Neural crest cell (in vitro differentiated cells): ENCODE measurements at regions not wholly inside any gene's neighbourhood (a gene's known extent, or its start where the extent isn't known, plus 50 kb on each side); places are given as distances from the start of the nearest gene placed in this dataset.

Experiments
- DNase-seq: peaks from one replicate; pipeline ENCODE4 v3.0.0; 2021; ENCODE audit warnings: low read depth, mixed read lengths, low spot score
- H3K27ac Mint-ChIP-seq: one replicate; pipeline ENCODE4 v1.8.0; 2021; ENCODE audit warnings: mild to moderate bottlenecking, mixed read lengths; ENCODE audit not compliant: unreplicated experiment
- H3K27me3 Mint-ChIP-seq: 2 replicates; pipeline ENCODE4 v1.8.0; 2021; ENCODE audit warnings: low read depth, mild to moderate bottlenecking, mixed read lengths
- H3K36me3 Mint-ChIP-seq: 2 replicates; pipeline ENCODE4 v1.8.0; 2021; ENCODE audit warnings: low read depth, mild to moderate bottlenecking, mixed read lengths
- H3K4me1 Mint-ChIP-seq: 2 replicates; pipeline ENCODE4 v1.8.0; 2021; ENCODE audit warnings: mixed read lengths
- H3K4me3 Mint-ChIP-seq: one replicate; pipeline ENCODE4 v1.8.0; 2021; ENCODE audit warnings: mild to moderate bottlenecking, mixed read lengths
- H3K9me3 Mint-ChIP-seq: 2 replicates; pipeline ENCODE4 v1.8.0; 2021; ENCODE audit warnings: mixed read lengths
- CTCF ChIP-seq: fragments of 200-600 bp; sonication (generic); conservative IDR thresholded peaks from 2 replicates; pipeline ENCODE4 v1.5.0; 2021; ENCODE audit warnings: antibody characterized with exemption, mild to moderate bottlenecking

GRCh38 chr3:46098319-46098761 is 71.1 kb upstream of the XCR1 start:
- Mint-ChIP-seq H3K36me3 (peaks cover 3% of the 10 kb centered on the region), H3K27me3 (no peaks in the 10 kb centered on the region), H3K4me1 (no peaks in the 10 kb centered on the region), H3K27ac (no peak overlapping the region), H3K4me3 (no peak overlapping the region), H3K9me3 (peaks cover 11% of the 10 kb centered on the region)
- TF ChIP-seq CTCF, result no peak
- no peak for DNase-seq

- no peak overlapping the region for H3K27ac Mint-ChIP-seq
- H3K4me3 Mint-ChIP-seq, result no peak overlapping the region
- H3K27me3 Mint-ChIP-seq, result no peaks in the 10 kb centered on the region
- H3K36me3 Mint-ChIP-seq, result peaks cover 3% of the 10 kb centered on the region
- no peak for TF ChIP-seq CTCF
- DNase-seq, result no peak
- H3K9me3 Mint-ChIP-seq, result peaks cover 11% of the 10 kb centered on the region
- H3K4me1 Mint-ChIP-seq, result no peaks in the 10 kb centered on the region
These were observed 70.5 kb upstream of the XCR1 start for GRCh38 chr3:46097691-46098241.

- Mint-ChIP-seq H3K27ac (no peak overlapping the region), H3K9me3 (peaks cover 6% of the 10 kb centered on the region)
- no peak for TF ChIP-seq CTCF
These were observed 69.5 kb upstream of the XCR1 start for GRCh38 chr3:46096781-46097180.

GRCh38 chr3:46096336-46096735 is 69.1 kb upstream of the XCR1 start:
- Mint-ChIP-seq H3K27ac (no peak overlapping the region), H3K27me3 (no peaks in the 10 kb centered on the region), H3K4me3 (no peak overlapping the region), H3K4me1 (no peaks in the 10 kb centered on the region), H3K36me3 (peaks cover 3% of the 10 kb centered on the region), H3K9me3 (peaks cover 3% of the 10 kb centered on the region)
- DNase-seq, result no peak
- no peak for TF ChIP-seq CTCF

More at GRCh38 chr3:46096781-46097180, 69.5 kb upstream of the XCR1 start:
- Mint-ChIP-seq H3K36me3 (peaks cover 3% of the 10 kb centered on the region), H3K4me1 (no peaks in the 10 kb centered on the region), H3K27me3 (no peaks in the 10 kb centered on the region), H3K4me3 (no peak overlapping the region)
- no peak for DNase-seq

- Mint-ChIP-seq H3K27me3 (no peaks in the 10 kb centered on the region), H3K27ac (no peak overlapping the region), H3K4me3 (no peak overlapping the region), H3K4me1 (no peaks in the 10 kb centered on the region), H3K9me3 (peaks cover 3% of the 10 kb centered on the region), H3K36me3 (peaks cover 3% of the 10 kb centered on the region)
- DNase-seq, result no peak
- TF ChIP-seq CTCF, result no peak
These were observed 68.0 kb upstream of the XCR1 start for GRCh38 chr3:46095307-46095706.

- TF ChIP-seq CTCF, result no peak
- no peaks in the 10 kb centered on the region for H3K36me3 Mint-ChIP-seq
- peaks cover 3% of the 10 kb centered on the region for H3K9me3 Mint-ChIP-seq
- H3K27ac Mint-ChIP-seq, result no peak overlapping the region
- DNase-seq, result no peak
- H3K4me1 Mint-ChIP-seq, result no peaks in the 10 kb centered on the region
- no peak overlapping the region for H3K4me3 Mint-ChIP-seq
- no peaks in the 10 kb centered on the region for H3K27me3 Mint-ChIP-seq
These were observed 67.2 kb upstream of the XCR1 start for GRCh38 chr3:46094506-46094905.
